ENCODE measurements at regions not wholly inside any gene's neighbourhood (a gene's known extent, or its start where the extent isn't known, plus 50 kb on each side); places are given as distances from the start of the nearest gene placed in this dataset.

GRCh38 chr6:40334496-40335270 lies 252.5 kb downstream of the LRFN2 start:
- no peak for TF ChIP-seq POLR2A (IDR thresholded peaks at IDR 0.05)
- no peak for TF ChIP-seq CTCF (IDR thresholded peaks at IDR 0.05)
